ENCODE measurements at regions not wholly inside any gene's neighbourhood (a gene's known extent, or its start where the extent isn't known, plus 50 kb on each side); places are given as distances from the start of the nearest gene placed in this dataset.
"Not testable (repeated sequence)": the region's sequence is repeated elsewhere in the genome, so short reads cannot be mapped to it uniquely, and the experiment has no call there.

DNA sequence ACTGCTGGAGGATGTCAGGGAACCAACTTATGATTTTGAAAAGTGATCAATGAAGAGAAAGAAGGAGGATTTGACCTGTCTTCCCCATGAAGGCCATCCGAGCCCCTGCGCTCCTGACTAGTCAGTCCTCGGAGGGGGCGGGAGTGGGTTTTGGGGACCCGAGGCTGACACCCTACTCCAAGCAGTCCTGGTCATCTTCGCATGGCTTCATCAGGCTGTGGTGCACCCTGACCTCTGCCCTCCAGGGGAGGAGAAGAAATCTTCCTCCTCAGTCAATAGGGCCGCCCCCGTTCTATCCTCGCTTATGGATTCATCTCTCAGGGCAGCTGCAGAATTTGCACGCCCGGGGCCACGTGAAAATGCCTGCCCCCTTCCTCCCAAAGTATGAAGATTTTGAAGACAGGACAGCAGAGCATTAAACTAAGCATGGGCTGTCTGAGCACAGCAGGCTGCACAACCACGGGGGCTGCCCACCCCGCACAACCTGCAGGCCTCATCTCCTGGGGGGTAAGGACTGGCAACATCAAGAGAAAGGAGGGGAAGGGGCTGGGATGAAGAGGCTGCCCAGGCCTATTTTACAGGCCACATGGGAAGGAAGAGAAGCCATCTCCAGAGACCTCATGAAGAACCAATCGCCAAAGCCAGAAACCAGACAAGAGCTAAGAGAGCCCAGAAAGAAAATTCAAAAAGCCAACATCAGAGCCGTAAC, 138.1 kb upstream of the PHACTR3 start:
- DNase-seq, result no peak

GRCh38 chr20:59468831-59469230, 135.5 kb upstream of the PHACTR3 start:
- DNase-seq, result no peak

DNA sequence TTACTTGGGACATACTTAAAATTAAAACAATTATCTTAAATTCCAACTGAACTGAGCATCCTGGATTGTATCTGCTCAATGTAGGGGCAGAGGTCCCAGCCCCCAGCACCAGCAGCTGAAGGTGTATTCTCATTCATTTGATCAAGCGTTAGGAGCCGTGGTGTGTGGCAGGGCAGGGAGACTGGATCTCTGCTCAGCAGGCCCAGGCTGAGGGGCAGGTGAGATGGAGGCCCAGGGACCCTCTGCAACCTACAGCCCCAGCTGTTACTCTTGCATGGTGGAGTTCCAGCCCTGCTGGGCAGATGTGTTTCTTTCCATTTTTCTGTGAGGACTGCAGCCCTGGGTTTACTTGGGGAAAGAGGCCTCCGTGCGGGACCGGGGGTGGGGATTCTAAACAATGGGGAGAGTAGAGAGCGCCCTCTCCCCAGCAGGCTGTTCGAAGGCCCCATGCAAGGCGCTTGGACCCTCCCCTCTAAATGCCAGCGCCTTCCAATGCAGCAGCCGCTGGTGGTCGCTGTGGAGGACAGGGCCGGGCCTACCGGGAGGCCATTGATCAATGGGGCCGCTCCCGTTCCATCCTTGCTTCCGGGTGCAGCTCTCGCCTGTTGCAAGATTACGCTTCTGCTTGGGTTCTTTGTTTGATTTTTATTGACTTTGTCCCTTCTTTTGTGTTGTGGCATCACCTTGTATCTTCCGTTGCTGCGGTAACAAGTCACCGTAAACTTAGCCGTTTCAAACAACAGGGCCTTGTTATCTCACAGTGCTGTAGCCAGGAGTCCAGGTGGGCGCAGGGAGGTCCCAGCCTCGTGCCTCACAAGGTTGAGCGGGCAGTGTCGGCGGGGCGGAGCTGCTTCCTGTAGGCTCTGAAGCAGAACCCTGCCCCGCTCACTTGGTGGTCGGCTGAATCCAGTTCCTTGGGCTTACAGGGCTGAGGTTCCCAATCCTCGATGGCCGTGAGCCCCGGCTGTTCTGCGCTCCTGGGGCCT, 134.8 kb upstream of the PHACTR3 start:
- no peak for DNase-seq

- no peak for DNase-seq
Observed at GRCh38 chr20:59470521-59470920, 133.8 kb upstream of the PHACTR3 start.

- DNase-seq, result no peak
Observed at GRCh38 chr20:59471653-59472421, 132.5 kb upstream of the PHACTR3 start.

DNA sequence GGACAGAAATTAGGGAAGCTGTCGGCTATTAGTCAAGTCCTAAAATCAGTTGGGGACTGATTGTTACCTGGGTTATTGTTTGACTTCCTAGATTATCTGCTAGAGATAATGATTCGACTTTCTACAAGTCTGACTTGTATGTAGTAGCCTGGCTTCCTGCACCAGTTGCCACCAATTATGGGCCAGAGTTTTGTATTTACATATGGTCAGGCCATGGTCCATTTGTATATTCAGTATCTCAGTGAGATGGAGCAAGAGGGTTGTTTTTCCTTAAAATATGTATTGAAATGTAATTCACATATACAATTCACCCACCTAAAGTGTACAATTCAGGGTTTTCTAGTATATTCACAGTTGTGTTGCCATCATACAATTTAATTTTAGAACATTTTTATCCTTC, 130.6 kb upstream of the PHACTR3 start:
- DNase-seq, result no peak

- DNase-seq, result no peak
Observed at GRCh38 chr20:59481067-59481466, 123.3 kb upstream of the PHACTR3 start.

DNA sequence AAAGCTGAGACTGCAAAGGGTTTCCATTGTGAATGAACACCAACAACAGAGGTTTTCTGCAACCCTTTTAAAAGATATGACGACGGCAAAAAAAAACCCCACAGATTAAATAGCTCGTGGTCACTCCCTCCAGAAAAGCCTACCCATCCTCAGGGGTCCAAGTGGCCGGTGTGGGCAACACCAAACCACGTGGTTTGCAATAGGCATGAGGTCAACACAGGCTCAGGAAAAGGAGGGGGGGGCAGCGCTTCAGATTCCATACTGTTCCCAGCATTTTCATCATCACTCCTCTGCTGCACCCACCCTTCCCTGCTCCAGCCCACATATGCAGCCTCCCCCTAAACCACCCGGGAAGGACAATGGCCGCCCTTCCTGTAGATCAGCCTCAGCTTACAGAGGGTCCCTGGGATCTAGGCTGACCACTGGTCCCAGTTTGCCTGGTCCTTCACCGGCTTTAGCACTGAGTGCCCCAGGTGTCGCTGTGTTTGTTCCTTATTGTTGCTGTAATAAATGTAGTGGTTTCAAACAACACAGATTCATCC, 122.8 kb upstream of the PHACTR3 start:
- no peak for DNase-seq

DNA sequence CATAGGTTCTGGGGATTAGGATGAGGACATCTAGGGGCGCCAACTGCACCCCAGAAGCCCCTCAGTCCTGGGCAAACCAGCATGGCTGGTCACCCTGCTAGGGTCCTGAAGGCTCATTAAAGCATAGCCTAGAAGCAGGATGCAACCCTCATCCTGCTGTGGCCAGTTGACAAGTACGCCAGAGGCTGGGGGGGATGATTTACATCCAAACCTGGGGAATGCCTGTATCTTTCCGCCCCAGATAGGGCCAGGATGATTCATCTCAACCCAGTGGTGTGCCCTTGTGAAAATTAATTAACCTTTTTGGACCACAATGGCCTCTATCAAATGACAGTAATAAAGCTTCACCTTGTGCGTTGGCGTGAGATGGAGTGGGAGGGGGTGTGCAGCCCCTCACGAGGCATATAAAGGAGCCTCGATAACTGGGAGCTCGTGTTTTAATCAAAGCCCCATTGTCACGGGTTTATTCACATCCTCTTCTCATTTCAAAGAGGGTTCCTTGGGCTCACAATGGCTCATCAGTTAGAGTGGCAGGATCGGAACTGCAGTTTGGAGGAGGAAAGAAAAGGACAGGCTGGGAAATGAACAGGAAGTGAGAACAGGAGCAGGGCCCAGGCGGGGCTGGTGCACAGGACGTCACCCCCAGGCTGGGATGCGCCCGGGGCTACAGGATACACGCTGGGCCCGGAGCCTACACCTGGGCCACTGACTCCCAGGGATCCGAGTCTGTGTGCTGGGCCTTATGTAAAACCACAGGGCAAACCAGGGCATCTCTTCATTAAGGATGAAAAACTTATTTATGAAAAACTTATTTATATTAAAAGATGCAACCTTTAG, 121.8 kb upstream of the PHACTR3 start:
- no peak for DNase-seq

- DNase-seq, result no peak
Observed at GRCh38 chr20:59483481-59483880, 120.9 kb upstream of the PHACTR3 start.

GRCh38 chr20:59484228-59484627, 120.1 kb upstream of the PHACTR3 start:
- no peak for DNase-seq

GRCh38 chr20:59485576-59486454, 118.5 kb upstream of the PHACTR3 start:
- DNase-seq, result no peak

DNA sequence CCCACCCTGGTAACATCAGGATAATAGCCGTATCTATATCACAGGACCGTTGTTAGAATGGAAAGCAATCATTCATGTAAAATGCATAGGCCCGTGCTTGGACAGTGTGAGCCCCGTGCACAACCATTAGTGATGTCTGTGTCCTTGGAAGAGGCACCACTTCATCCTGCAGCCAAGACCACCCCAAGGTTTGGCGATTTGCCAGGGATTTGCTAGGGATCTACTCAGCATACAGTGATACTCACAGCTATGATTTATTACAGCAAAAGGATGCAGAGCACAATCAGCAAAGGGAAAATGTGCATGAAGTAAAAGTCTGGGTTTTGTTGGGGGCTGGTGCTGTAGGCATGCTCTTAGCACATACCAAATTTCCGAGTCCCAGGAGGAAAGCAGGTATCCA, 115.9 kb upstream of the PHACTR3 start:
- not testable (repeated sequence) for DNase-seq

- DNase-seq, result not testable (repeated sequence)
Observed at GRCh38 chr20:59490196-59491004, 113.9 kb upstream of the PHACTR3 start.

- no peak for DNase-seq
Observed at GRCh38 chr20:59491884-59492283, 112.5 kb upstream of the PHACTR3 start.

- DNase-seq, result no peak
Observed at GRCh38 chr20:59493926-59494325, 110.4 kb upstream of the PHACTR3 start.

DNA sequence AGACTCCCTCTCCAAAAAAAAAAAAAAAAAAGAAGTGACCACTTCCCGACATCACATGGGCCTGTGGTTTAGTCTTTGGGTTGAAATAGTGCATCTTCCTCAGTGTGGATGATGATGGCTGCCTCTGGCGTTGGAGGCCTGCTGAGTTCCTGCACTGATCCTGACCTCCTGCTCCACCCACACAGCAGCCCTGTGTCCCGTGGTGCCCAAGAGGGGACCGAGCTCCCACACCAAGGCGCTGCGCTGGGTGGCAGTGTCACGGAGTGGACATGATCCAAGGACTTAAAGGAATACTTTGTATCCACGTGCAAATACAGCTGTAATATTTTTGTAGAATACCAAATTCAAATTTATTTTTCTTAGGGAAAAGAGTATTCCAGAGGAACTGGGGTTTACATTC, 109.2 kb upstream of the PHACTR3 start:
- no peak for DNase-seq

DNA sequence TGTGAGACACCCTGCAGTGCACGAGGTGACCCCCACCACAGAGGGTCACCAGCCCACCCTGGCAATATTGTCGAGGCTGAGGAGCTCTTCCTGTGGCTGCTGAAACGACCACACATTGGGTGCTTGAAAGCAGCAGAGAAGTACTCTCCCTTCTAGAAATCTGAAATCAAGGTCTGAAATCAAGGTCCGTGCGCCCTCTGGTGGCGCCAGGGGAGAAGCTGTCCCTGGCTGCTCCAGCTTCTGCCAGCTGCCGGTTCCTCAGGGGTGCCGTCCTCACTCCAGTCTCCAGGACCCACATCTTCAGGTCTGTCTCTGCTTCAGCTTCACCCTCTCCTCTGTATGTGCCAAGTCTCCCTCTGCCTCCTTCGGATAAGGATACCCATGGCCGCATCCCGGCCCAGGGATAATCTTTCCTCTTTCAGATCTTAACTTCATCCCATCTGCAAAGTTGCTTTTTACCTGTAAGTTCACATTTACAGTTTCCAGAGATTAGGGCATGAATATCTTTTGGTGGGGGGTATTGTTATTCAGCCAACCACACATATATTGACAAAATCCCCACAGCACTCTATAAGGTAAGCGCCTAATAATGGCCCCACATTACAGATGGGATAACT, 108.3 kb upstream of the PHACTR3 start:
- peak; percentile 42 for DNase-seq

GRCh38 chr20:59498291-59498690, 106.0 kb upstream of the PHACTR3 start:
- no peak for DNase-seq

- DNase-seq, result no peak
Observed at GRCh38 chr20:59499863-59500262, 104.5 kb upstream of the PHACTR3 start.
